Mesendoderm (in vitro differentiated cells): ENCODE measurements at regions not wholly inside any gene's neighbourhood (a gene's known extent, or its start where the extent isn't known, plus 50 kb on each side); places are given as distances from the start of the nearest gene placed in this dataset.

ENCODE experiments used
- DNase-seq: peaks from one replicate; pipeline ENCODE4 v3.0.0; 2013
- H2AK5ac ChIP-seq: 2 replicates; pipeline ENCODE4 v1.6.1; 2013; ENCODE audit warnings: low read length, inconsistent platforms
- H2BK120ac ChIP-seq: 2 replicates; pipeline ENCODE4 v1.6.1; 2013; ENCODE audit warnings: low read depth, mild to moderate bottlenecking, low read length, moderate library complexity, mixed read lengths
- H2BK15ac ChIP-seq: replicated peaks from 2 replicates; pipeline ENCODE4 v1.6.1; 2013; ENCODE audit warnings: low read depth, mild to moderate bottlenecking, moderate library complexity
- H2BK5ac ChIP-seq: 2 replicates; pipeline ENCODE4 v1.6.1; 2013; ENCODE audit warnings: low read length, inconsistent platforms
- H3K18ac ChIP-seq: 2 replicates; pipeline ENCODE4 v1.6.1; 2013; ENCODE audit warnings: mild to moderate bottlenecking, low read length, mixed read lengths
- H3K23ac ChIP-seq: one replicate; pipeline ENCODE4 v1.6.1; 2013; ENCODE audit warnings: low read length
- H3K27ac ChIP-seq: 2 replicates; pipeline ENCODE4 v1.5.1; 2013; ENCODE audit warnings: low read depth, mild to moderate bottlenecking, inconsistent platforms, low read length, moderate library complexity
- H3K27me3 ChIP-seq: 2 replicates; pipeline ENCODE4 v1.6.1; 2013; ENCODE audit warnings: low read length, control low read depth, mild to moderate bottlenecking, inconsistent platforms; ENCODE audit not compliant: insufficient read depth, poor library complexity
- H3K36me3 ChIP-seq: 2 replicates; pipeline ENCODE4 v1.6.1; 2013; ENCODE audit warnings: low read length, inconsistent platforms; ENCODE audit not compliant: control insufficient read depth, insufficient read depth
- H3K4ac ChIP-seq: one replicate; pipeline ENCODE4 v1.6.1; 2013; ENCODE audit warnings: low read depth, mild to moderate bottlenecking, low read length, moderate library complexity
- H3K4me1 ChIP-seq: 2 replicates; pipeline ENCODE4 v1.6.1; 2013; ENCODE audit warnings: low read depth, low read length, inconsistent platforms; ENCODE audit not compliant: control insufficient read depth
- H3K4me2 ChIP-seq: 2 replicates; pipeline ENCODE4 v1.6.1; 2013; ENCODE audit warnings: low read length
- H3K4me3 ChIP-seq: 2 replicates; pipeline ENCODE4 v1.5.1; 2013; ENCODE audit warnings: mild to moderate bottlenecking, low read length
- H3K56ac ChIP-seq: one replicate; pipeline ENCODE4 v1.6.1; 2013; ENCODE audit warnings: low read length
- H3K79me1 ChIP-seq: 2 replicates; pipeline ENCODE4 v1.6.1; 2013; ENCODE audit warnings: low read length, inconsistent platforms
- H3K79me2 ChIP-seq: 2 replicates; pipeline ENCODE4 v1.6.1; 2013; ENCODE audit warnings: mild to moderate bottlenecking, low read length; ENCODE audit not compliant: control insufficient read depth, insufficient read depth
- H3K9ac ChIP-seq: 2 replicates; pipeline ENCODE4 v1.6.1; 2013; ENCODE audit warnings: low read length, inconsistent platforms
- H4K5ac ChIP-seq: one replicate; pipeline ENCODE4 v1.6.1; 2013; ENCODE audit warnings: low read length
- H4K8ac ChIP-seq: one replicate; pipeline ENCODE4 v1.6.1; 2013; ENCODE audit warnings: low read depth, mild to moderate bottlenecking, control low read depth, low read length, moderate library complexity
- WGBS: extraction: QIAGEN DNeasy Blood & Tissue Kit; methylation state at CpG from one replicate; pipeline ENCODE4 v1.1.7; 2013; ENCODE audit warnings: low lambda C conversion rate, missing lambda C conversion rate; ENCODE audit not compliant: insufficient coverage; ENCODE audit errors: extremely low coverage; 5-methylcytosine and 5-hydroxymethylcytosine counted together

DNA sequence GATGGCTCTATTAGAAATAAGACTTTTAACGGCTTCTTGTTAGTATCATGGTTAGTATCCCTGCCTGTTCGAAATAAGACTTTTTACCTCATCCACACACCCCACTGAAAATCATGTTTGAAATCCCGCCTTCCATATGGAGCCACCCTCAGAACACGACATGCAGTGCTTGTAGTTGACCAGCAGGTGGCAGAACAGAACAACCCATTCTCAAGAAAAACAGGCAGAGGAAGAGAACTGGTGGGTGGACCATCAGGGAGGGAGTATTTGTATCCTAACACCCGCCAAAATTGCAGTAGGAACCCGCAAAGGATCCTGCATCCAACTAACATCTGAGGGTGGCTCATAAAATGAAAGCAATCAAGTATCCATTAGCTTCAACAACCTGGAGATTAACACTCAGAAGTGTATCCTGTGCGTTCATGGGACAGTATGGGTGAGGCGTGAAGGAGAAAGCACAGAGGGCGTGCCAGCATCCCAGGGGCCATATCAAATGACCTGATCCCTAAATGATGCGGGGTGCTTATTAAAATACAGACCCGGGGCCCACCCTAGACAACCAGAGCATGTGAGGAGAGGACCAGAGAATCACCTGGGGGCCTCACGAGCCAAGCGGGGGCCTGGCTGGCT lies 89.6 kb upstream of the NHSL1 start:
- Histone ChIP-seq H2BK5ac (no peak overlapping the region), H3K9ac (no peak overlapping the region), H3K23ac (no peak overlapping the region), H3K36me3 (no peaks in the 10 kb centered on the region), H3K4me2 (no peak overlapping the region), H3K18ac (no peak overlapping the region), H2AK5ac (no peak overlapping the region), H3K27ac (no peak overlapping the region), H2BK15ac (no peak overlapping the region), H3K79me2 (peaks cover 6% of the 10 kb centered on the region), H2BK120ac (no peak overlapping the region), H3K4me3 (no peak overlapping the region), H3K4ac (no peak overlapping the region), H3K4me1 (peaks cover 3% of the 10 kb centered on the region), H3K79me1 (peaks cover 8% of the 10 kb centered on the region), H3K27me3 (no peaks in the 10 kb centered on the region), H4K8ac (no peak overlapping the region), H4K5ac (no peak overlapping the region), H3K56ac (no peak overlapping the region)
- WGBS: no CpG with 5 or more reads among the region's 13 CpGs
- DNase-seq: peak; percentile 84

DNA sequence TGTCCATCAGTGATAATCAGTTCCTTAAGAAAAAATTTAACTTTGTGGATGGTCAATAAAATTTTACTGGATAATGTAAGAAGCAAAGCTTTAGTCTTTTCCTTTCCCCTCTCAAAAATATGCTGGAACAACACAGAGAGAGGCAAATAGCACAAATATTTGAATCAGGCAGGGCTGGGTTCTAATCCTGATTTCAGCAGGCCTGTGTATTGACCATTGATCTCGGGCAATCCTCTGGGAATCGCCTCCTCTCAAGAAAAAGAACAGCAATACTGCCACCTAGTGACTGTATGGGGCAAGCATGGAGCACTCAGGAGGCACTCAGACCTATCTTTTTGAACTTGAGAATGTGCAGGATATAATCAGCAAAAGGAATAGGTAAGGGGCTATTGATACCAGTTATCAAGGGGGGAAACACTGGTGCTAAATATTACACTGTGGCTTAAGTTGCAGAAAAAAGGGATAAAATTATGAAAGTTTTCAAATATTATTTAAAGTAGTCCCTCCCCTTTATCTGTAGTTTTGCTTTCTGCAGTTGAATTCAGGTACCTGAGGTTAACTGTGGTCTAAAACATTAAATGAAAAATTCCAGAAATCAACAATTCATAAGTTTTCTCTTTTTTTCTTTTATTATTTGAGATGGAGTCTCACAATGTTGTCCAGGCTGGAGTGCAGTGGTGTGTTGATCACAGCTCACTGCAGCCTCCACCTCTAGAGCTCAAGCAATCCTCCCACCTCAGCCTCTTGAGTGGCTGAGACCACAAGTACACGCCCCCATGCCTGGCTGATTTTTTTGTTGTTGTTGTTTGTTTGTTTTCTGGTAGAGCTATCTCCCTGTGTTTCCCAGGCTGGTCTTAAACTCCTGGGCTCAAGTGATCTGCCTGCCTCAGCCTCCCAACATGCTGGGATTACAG lies 91.8 kb upstream of the NHSL1 start:
- H3K18ac ChIP-seq: no peak overlapping the region
- no peak overlapping the region for H3K27ac ChIP-seq
- no peak overlapping the region for H2BK120ac ChIP-seq
- H3K56ac ChIP-seq: no peak overlapping the region
- WGBS: no CpG with 5 or more reads among the region's 3 CpGs
- DNase-seq: peak; percentile 90
- no peaks in the 10 kb centered on the region for H3K36me3 ChIP-seq
- no peak overlapping the region for H4K5ac ChIP-seq
- no peak overlapping the region for H3K9ac ChIP-seq
- H4K8ac ChIP-seq: no peak overlapping the region
- peaks cover 8% of the 10 kb centered on the region for H3K79me1 ChIP-seq
- no peaks in the 10 kb centered on the region for H3K27me3 ChIP-seq
- H3K4me2 ChIP-seq: no peak overlapping the region
- H2BK15ac ChIP-seq: no peak overlapping the region
- H3K4me1 ChIP-seq: peaks cover 6% of the 10 kb centered on the region
- H3K4ac ChIP-seq: no peak overlapping the region
- peaks cover 6% of the 10 kb centered on the region for H3K79me2 ChIP-seq
- no peak overlapping the region for H2AK5ac ChIP-seq
- H2BK5ac ChIP-seq: no peak overlapping the region
- H3K4me3 ChIP-seq: no peak overlapping the region
- H3K23ac ChIP-seq: no peak overlapping the region

DNA sequence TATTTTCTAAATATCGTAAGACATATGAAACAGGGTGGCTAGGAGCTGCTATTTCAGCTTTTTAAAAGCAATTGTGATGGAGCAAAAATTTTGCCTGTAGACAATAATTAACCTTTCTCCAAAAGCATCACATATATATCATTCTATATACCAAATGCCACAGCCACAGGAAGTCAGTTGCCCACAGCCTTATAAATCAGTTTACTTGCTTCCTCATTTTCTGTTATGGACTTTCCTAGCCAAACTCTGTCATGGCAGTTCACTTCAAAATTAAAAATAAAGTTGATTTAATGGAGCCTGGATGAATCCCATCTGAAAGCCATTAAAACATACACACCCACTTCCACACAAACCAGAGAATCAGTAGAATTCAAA lies 93.4 kb upstream of the NHSL1 start:
- H3K27ac ChIP-seq: no peak overlapping the region
- no peak overlapping the region for H4K5ac ChIP-seq
- no peak overlapping the region for H3K9ac ChIP-seq
- H3K4me2 ChIP-seq: no peak overlapping the region
- H3K56ac ChIP-seq: no peak overlapping the region
- DNase-seq: no peak
- H3K4me3 ChIP-seq: no peak overlapping the region
- peaks cover 8% of the 10 kb centered on the region for H3K79me1 ChIP-seq
- H2AK5ac ChIP-seq: no peak overlapping the region
- H2BK15ac ChIP-seq: no peak overlapping the region
- H2BK5ac ChIP-seq: no peak overlapping the region
- peaks cover 6% of the 10 kb centered on the region for H3K4me1 ChIP-seq
- no peaks in the 10 kb centered on the region for H3K36me3 ChIP-seq
- H2BK120ac ChIP-seq: no peak overlapping the region
- no peak overlapping the region for H3K18ac ChIP-seq
- H3K79me2 ChIP-seq: peaks cover 4% of the 10 kb centered on the region
- no CpG with 5 or more reads among the region's 1 CpG for WGBS
- H4K8ac ChIP-seq: no peak overlapping the region
- no peak overlapping the region for H3K23ac ChIP-seq
- H3K27me3 ChIP-seq: no peaks in the 10 kb centered on the region
- H3K4ac ChIP-seq: no peak overlapping the region

DNA sequence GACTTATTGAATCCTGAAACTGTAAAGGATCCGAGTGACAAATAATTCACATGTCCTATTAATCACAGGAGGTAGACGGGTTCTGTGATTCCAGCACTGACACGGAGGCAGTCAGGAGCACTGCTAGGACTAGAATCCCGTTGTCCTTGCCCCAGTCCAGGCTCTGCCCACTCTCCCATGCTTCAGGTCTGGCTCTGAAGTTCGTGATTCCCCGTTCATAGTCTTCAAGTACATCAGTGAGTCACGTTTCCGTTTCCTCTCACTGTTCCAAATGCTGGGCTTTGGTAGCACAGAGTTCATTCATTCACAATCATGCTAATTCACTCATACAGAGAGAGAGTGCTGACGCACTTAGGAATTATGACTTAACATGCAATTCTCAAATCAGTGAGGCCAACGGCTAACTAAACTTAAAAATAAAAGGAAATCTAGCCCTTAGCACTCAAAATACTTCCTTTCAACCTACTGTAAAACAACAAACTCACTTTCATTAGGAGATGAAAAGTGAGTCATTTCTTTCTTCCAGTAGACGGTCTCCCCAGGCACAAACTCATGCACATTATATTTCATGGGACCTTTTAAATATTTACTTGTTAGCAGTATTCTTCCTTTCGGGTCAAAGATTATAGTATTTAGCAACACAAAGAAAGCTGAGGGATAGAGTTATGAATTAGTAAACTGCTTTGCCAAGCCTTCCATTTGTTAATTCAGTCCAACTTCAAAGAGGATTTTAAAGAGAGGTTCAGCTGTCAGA lies 94.0 kb upstream of the NHSL1 start:
- Histone ChIP-seq H3K27ac (no peak overlapping the region), H3K27me3 (no peaks in the 10 kb centered on the region), H4K8ac (no peak overlapping the region), H4K5ac (no peak overlapping the region), H2BK5ac (no peak overlapping the region), H3K4me1 (peaks cover 6% of the 10 kb centered on the region), H3K79me1 (peaks cover 6% of the 10 kb centered on the region), H3K4ac (no peak overlapping the region), H2BK15ac (no peak overlapping the region), H3K4me3 (no peak overlapping the region), H3K9ac (peak overlapping the region; percentile 0), H3K56ac (no peak overlapping the region), H2BK120ac (no peak overlapping the region), H3K36me3 (no peaks in the 10 kb centered on the region), H3K23ac (no peak overlapping the region), H2AK5ac (no peak overlapping the region), H3K18ac (no peak overlapping the region), H3K4me2 (no peak overlapping the region), H3K79me2 (peaks cover 2% of the 10 kb centered on the region)
- DNase-seq: peak; percentile 64
- no CpG with 5 or more reads among the region's 12 CpGs for WGBS

DNA sequence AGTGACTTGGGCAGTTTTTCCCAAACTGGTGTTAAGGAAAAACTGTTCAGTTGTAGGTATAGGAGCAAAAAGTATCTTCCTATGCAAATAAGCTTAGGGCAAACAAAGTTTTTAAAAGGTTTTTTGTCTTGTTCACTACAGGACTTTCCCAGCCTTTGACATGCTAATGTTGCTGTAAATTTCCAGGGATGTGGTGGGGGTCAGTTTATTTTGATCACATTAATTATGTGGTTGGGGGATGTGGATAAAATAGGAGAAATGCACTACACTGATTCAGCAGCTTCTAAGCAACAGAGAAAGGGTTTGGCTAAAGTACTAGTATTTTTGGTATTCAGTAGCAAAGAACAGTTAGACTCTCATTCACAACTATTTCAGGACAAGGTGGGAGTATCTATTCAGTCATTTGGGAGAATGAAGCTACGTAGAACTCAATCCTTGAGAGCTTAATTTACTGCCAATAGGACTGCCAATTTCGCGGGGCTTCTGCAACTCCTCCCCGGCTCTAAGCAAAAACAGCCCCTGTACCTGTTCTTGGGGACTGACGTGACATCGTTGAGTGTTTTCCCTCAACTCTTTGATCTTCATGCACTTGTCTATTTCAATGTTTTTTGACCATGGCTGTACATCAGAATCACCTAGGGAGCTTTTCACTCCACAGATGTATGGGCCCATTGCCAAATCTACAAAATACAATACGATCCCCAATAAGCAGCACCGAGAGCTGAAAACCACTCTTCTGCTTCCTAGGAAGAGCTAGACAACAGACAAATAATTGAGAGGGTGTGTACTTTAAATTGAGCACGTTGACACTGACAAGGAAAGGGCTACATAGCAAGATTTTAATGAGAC lies 94.8 kb upstream of the NHSL1 start:
- no peak for DNase-seq
- Histone ChIP-seq H3K27ac (no peak overlapping the region), H3K79me2 (peaks cover 2% of the 10 kb centered on the region), H3K18ac (no peak overlapping the region), H3K4me1 (peaks cover 6% of the 10 kb centered on the region), H4K5ac (no peak overlapping the region), H3K4ac (no peak overlapping the region), H3K27me3 (no peaks in the 10 kb centered on the region), H3K4me2 (no peak overlapping the region), H3K56ac (no peak overlapping the region), H2AK5ac (no peak overlapping the region), H3K23ac (no peak overlapping the region), H4K8ac (no peak overlapping the region), H2BK5ac (no peak overlapping the region), H2BK15ac (no peak overlapping the region), H3K9ac (no peak overlapping the region), H2BK120ac (no peak overlapping the region), H3K4me3 (no peak overlapping the region), H3K79me1 (peaks cover 6% of the 10 kb centered on the region), H3K36me3 (no peaks in the 10 kb centered on the region)
- WGBS: no CpG with 5 or more reads among the region's 9 CpGs
